D721Med (cell line): ENCODE measurements at regions not wholly inside any gene's neighbourhood (a gene's known extent, or its start where the extent isn't known, plus 50 kb on each side); places are given as distances from the start of the nearest gene placed in this dataset.
"Not testable (repeated sequence)": the region's sequence is repeated elsewhere in the genome, so short reads cannot be mapped to it uniquely, and the experiment has no call there.

Experiments
- DNase-seq: peaks from one replicate; pipeline ENCODE4 v3.0.0; 2011; ENCODE audit warnings: low spot score; ENCODE audit not compliant: insufficient read length
- FAIRE-seq: peaks from 2 replicates; lab custom pipeline; 2011; peaks lifted over from hg19 to GRCh38; lab: Jason Lieb, UNC
- CTCF ChIP-seq: IDR thresholded peaks from 2 replicates; pipeline ENCODE4 v1.5.1; 2012; ENCODE audit warnings: mild to moderate bottlenecking, control low read depth; ENCODE audit not compliant: insufficient read depth; ENCODE audit errors: missing control alignments

- FAIRE-seq (no peak), DNase-seq (no peak)
- no peak for TF ChIP-seq CTCF
These were observed 204.8 kb upstream of the GALNT2 start for GRCh38 chr1:229862017-229862774.

DNA sequence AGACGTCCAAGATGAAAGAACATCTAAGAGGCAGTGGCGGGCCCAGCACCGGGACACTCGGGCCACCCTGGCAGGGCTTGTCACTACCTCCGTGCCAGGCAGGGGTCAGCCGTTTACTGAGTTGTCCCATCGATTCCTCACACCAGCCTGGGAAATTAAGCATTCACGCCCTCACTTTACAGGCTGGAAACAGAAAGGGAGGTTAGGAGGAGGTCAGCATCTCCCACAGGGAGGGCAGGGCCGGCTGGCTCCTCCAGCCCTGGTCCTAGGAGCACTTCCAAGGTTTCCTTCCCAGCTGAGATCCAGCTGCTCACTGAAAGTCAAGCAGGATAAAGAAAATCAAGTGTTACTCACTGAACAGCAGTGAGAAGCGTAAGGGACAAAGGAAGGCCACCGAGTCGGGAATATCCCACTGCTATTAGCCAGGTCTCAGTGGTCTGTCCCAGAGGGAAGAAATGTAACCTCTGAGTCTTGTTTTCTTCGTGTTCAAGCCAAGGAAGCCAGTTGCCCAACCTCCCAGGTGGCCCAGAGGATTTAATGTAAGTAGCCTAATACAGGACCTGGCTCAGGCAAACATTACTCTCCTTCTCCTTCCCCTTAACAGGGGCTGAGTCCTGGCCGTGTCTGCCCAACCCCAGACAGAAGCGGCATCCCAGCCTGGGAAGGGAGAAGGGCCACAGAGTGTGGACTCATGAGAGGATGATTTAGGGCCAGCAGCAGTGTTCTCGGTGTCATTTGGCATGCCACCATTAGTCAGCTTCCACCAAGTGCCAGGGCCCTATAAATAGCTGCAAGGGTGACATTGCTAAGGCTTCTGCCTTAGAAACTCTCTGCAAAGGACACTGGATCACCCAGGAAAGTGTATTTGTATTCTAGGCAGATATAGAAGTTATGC lies 203.1 kb upstream of the GALNT2 start:
- no peak for TF ChIP-seq CTCF
- DNase-seq (no peak), FAIRE-seq (no peak)

DNA sequence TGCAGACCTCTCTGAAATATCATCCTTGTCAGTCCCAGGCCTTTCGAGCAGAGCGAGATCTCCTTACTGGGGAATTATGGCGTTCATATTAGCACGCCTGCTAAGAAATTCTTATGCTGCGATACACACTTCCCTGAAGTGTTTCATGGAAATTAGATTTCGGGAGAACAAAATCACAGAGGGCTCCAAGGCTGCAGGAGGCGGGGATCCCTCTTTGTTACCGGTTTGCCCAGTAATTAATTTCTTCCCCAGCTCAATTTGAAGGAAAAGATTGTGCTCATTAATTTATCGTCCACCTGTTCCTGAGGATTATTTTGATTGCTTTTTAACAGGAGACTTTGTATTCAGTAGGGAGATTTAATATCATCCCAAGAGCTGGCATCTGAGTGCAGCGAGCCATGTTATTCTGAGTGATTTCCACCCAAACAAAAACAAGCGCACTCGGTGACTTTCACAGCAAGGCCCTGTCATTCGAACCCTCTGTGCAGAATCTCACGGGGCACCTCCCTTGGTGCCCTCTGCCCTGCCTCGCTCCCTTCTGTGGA lies 202.3 kb upstream of the GALNT2 start:
- FAIRE-seq (peak; percentile 25), DNase-seq (no peak)
- TF ChIP-seq CTCF, result no peak

- DNase-seq, FAIRE-seq: not testable (repeated sequence)
These were observed 201.7 kb upstream of the GALNT2 start for GRCh38 chr1:229865321-229865720.

GRCh38 chr1:229867726-229868125 lies 199.3 kb upstream of the GALNT2 start:
- FAIRE-seq, result no peak
- no peak for DNase-seq
- no peak for TF ChIP-seq CTCF

- no peak for DNase-seq
These were observed 197.8 kb upstream of the GALNT2 start for GRCh38 chr1:229869240-229869639.

More at GRCh38 chr1:229869240-229869639, 197.8 kb upstream of the GALNT2 start:
- FAIRE-seq, result no peak
- TF ChIP-seq CTCF, result no peak
